ENCODE measurements at regions not wholly inside any gene's neighbourhood (a gene's known extent, or its start where the extent isn't known, plus 50 kb on each side); places are given as distances from the start of the nearest gene placed in this dataset.

DNA sequence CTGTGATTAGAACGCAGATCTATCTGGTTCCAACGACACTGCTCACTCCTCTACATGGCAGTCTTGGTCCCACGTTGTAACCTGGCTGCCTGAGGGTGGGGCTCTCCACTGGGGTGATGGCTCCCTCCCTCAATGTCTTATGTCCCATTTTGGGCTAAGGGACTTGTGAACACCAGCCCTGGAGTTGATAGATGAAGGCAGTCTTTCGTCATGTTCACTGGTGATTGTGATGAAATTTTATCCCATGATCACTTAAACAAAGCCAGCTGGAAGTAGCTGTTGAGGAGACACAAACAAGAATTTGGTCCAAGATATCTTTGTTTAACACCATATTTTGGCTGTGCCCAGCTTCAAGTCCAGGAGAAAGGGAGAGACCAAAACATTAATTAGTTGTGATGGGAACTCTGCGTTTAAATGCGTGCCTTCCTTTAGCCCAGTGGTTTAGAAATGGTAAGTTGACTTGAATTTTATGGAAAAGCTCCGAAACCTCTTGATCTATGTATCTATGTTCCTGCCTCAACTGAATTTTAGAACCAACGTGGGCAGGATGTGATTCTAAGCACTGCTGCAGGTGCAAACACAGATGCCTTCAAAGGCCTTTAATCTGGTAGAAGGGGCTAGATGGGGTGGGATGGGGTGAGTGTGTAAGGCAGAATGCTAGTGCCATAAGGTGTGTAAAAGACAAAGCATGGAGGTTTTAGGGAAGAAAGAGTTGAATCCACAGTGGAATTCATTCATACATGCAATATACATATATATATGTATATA, 186.8 kb upstream of the IRX3 start:
- no peak for DNase-seq (ENCODE audit: extremely low spot score)
- POLR2A ChIA-PET, result no interaction called here
- TF ChIP-seq, protein P1, sequence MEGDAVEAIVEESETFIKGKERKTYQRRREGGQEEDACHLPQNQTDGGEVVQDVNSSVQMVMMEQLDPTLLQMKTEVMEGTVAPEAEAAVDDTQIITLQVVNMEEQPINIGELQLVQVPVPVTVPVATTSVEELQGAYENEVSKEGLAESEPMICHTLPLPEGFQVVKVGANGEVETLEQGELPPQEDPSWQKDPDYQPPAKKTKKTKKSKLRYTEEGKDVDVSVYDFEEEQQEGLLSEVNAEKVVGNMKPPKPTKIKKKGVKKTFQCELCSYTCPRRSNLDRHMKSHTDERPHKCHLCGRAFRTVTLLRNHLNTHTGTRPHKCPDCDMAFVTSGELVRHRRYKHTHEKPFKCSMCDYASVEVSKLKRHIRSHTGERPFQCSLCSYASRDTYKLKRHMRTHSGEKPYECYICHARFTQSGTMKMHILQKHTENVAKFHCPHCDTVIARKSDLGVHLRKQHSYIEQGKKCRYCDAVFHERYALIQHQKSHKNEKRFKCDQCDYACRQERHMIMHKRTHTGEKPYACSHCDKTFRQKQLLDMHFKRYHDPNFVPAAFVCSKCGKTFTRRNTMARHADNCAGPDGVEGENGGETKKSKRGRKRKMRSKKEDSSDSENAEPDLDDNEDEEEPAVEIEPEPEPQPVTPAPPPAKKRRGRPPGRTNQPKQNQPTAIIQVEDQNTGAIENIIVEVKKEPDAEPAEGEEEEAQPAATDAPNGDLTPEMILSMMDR (IDR thresholded peaks at IDR 0.05; ENCODE audit: control extremely low read depth, extremely low read depth, low read depth, missing control alignments), result no peak
- CTCF ChIA-PET, result no interaction called here

- TF ChIP-seq, protein P1 (IDR thresholded peaks at IDR 0.05; ENCODE audit: control extremely low read depth, extremely low read depth, low read depth, missing control alignments), result no peak
- CTCF ChIA-PET, result interaction anchor here (0.9 to 1.6 kb wide), 2 partner anchors 12 to 24 kb away, joined by 3 to 4 read pairs; no protein-coding TSS in a partner anchor
- POLR2A ChIA-PET, result no interaction called here
Measured at GRCh38 chr16:54467398-54467797, 180.8 kb upstream of the IRX3 start.

GRCh38 chr16:54466233-54466632, 179.6 kb upstream of the IRX3 start:
- CTCF ChIA-PET, result interaction anchor here (1.2 kb wide), 1 partner anchor 12 kb away, joined by 3 read pairs; no protein-coding TSS in a partner anchor
- POLR2A ChIA-PET, result no interaction called here
- no peak for DNase-seq (ENCODE audit: extremely low spot score)
- TF ChIP-seq, protein P1 (IDR thresholded peaks at IDR 0.05; ENCODE audit: control extremely low read depth, extremely low read depth, low read depth, missing control alignments), result no peak

More at GRCh38 chr16:54467398-54467797, 180.8 kb upstream of the IRX3 start:
- no peak for DNase-seq (ENCODE audit: extremely low spot score)

DNA sequence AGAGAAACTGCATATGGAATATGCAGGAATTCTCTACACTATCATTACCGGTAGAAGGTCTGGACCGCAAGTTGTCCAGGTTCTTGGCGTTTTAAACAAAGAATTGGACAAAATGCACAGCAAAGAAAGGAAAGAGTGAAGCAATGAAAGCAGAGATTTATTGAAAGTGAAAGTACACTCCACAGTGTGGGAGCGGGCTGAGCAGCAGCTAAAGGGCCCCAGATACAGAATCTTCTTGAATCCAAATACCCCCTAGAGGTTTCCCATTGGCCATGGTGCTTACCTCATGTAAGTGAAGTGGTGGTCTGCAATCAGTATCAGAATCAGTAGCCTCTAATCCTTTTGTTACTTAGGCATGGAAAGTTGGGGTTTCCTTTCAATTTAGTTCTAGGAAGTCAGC, 178.5 kb upstream of the IRX3 start:
- no peak for DNase-seq (ENCODE audit: extremely low spot score)
- ChIA-PET CTCF (no interaction called here), POLR2A (no interaction called here)
- TF ChIP-seq, protein P1 (IDR thresholded peaks at IDR 0.05; ENCODE audit: control extremely low read depth, extremely low read depth, low read depth, missing control alignments), result no peak

GRCh38 chr16:54462771-54463170, 176.2 kb upstream of the IRX3 start:
- POLR2A ChIA-PET, result no interaction called here
- DNase-seq (ENCODE audit: extremely low spot score), result no peak
- CTCF ChIA-PET, result interaction anchor here (0.5 kb wide), 1 partner anchor 10 kb away, joined by 3 read pairs; no protein-coding TSS in a partner anchor
- TF ChIP-seq, protein P1 (IDR thresholded peaks at IDR 0.05; ENCODE audit: control extremely low read depth, extremely low read depth, low read depth, missing control alignments), result no peak

DNA sequence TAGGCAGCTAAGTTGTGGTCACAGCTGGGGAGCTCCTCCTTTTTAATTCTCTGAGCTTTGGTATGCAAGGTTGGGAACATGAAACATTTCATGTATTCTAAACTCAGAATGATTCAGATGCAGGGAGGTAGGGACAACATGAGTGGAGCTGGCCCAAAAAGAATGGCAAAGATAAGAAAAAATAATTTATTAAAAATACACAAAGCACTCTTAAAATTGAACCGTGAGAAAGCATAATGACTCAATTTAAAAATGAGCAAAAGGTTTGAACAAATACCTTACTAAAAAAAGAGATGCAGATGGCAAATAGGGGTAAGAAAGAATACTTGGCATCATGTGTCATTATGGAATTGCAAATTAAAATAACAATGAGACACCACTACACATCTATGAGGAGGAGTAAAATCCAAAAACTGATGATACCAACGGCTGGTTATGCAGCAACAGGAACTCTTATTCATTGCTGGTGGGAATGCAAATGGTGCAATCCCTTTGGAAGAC, 175.6 kb upstream of the IRX3 start:
- POLR2A ChIA-PET, result no interaction called here
- CTCF ChIA-PET, result interaction anchor here (0.5 kb wide), 1 partner anchor 9 kb away, joined by 3 read pairs; no protein-coding TSS in a partner anchor
- no peak for DNase-seq (ENCODE audit: extremely low spot score)
- TF ChIP-seq, protein P1 (IDR thresholded peaks at IDR 0.05; ENCODE audit: control extremely low read depth, extremely low read depth, low read depth, missing control alignments), result no peak

Data from GM10248 (cell line).